HepG2 (cell line): ENCODE measurements at regions not wholly inside any gene's neighbourhood (a gene's known extent, or its start where the extent isn't known, plus 50 kb on each side); places are given as distances from the start of the nearest gene placed in this dataset.

Experiments used
- AHR ChIP-seq: IDR thresholded peaks from 2 replicates; pipeline ENCODE4 v1.6.1; 2018; ENCODE audit warnings: missing genetic modification reagents, missing compliant biosample characterization
- ARNTL ChIP-seq: sonication (generic); formaldehyde crosslinking; IDR thresholded peaks from 2 replicates; pipeline ENCODE4 v1.4.0; 2020; ENCODE audit warnings: mild to moderate bottlenecking, missing genetic modification reagents
- DNMT3B ChIP-seq: conservative IDR thresholded peaks from 2 replicates; pipeline ENCODE4 v1.6.1; 2016; ENCODE audit warnings: missing biosample characterization, control low read depth
- IRF2 ChIP-seq: IDR thresholded peaks from 2 replicates; pipeline ENCODE4 v1.6.1; 2018; ENCODE audit warnings: missing genetic modification reagents, missing compliant biosample characterization
- ISX ChIP-seq: sonication (generic); formaldehyde crosslinking; conservative IDR thresholded peaks from 2 replicates; pipeline ENCODE4 v1.5.0; 2020; ENCODE audit warnings: missing genetic modification reagents
- TBX2 ChIP-seq: sonication (generic); formaldehyde crosslinking; IDR thresholded peaks from 2 replicates; pipeline ENCODE4 v1.5.0; 2020; ENCODE audit warnings: missing genetic modification reagents, mild to moderate bottlenecking, borderline replicate concordance
- TOPORS ChIP-seq: sonication (generic); formaldehyde crosslinking; IDR thresholded peaks from 2 replicates; pipeline ENCODE4 v1.8.0; 2023; ENCODE audit warnings: mild to moderate bottlenecking, missing genetic modification reagents
- ZBTB20 ChIP-seq: sonication (generic); formaldehyde crosslinking; IDR thresholded peaks from 2 replicates; pipeline ENCODE4 v1.8.1; 2023; ENCODE audit warnings: missing genetic modification reagents, low read depth, mild to moderate bottlenecking, borderline replicate concordance
- ZNF230 ChIP-seq: sonication (generic); formaldehyde crosslinking; IDR thresholded peaks from 2 replicates; pipeline ENCODE4 v1.4.0; 2020; ENCODE audit warnings: mild to moderate bottlenecking, missing genetic modification reagents
- ZNF570 ChIP-seq: sonication (generic); formaldehyde crosslinking; IDR thresholded peaks from 2 replicates; pipeline ENCODE4 v1.4.0; 2020; ENCODE audit warnings: mild to moderate bottlenecking, missing genetic modification reagents, borderline replicate concordance
- ZNF607 ChIP-seq: sonication (generic); formaldehyde crosslinking; IDR thresholded peaks from 2 replicates; pipeline ENCODE4 v1.5.1; 2020; ENCODE audit warnings: missing genetic modification reagents, mild to moderate bottlenecking, borderline replicate concordance
- ZNF615 ChIP-seq: sonication (generic); formaldehyde crosslinking; IDR thresholded peaks from 2 replicates; pipeline ENCODE4 v1.5.0; 2020; ENCODE audit warnings: mild to moderate bottlenecking, missing genetic modification reagents, borderline replicate concordance
- ZNF713 ChIP-seq: sonication (generic); formaldehyde crosslinking; IDR thresholded peaks from 2 replicates; pipeline ENCODE4 v1.4.0; 2020; ENCODE audit warnings: mild to moderate bottlenecking, missing genetic modification reagents
- ZNF777 ChIP-seq: sonication (generic); formaldehyde crosslinking; IDR thresholded peaks from 2 replicates; pipeline ENCODE4 v1.4.0; 2020; ENCODE audit warnings: missing genetic modification reagents
- TF ChIP-seq, protein P1 (sequence below): sonication (generic); formaldehyde crosslinking; IDR thresholded peaks from 2 replicates; pipeline ENCODE4 v1.9.0; 2022; ENCODE audit warnings: missing genetic modification reagents, mild to moderate bottlenecking, borderline replicate concordance
- TF ChIP-seq, protein P2 (sequence below): sonication (generic); formaldehyde crosslinking; IDR thresholded peaks from 2 replicates; pipeline ENCODE4 v1.4.0; 2020; ENCODE audit warnings: missing genetic modification reagents, mild to moderate bottlenecking, borderline replicate concordance
- TF ChIP-seq, protein P3 (sequence below): sonication (generic); formaldehyde crosslinking; IDR thresholded peaks from 2 replicates; pipeline ENCODE4 v1.5.1; 2020; ENCODE audit warnings: missing genetic modification reagents, mild to moderate bottlenecking, borderline replicate concordance
- TF ChIP-seq, protein P4 (sequence below): sonication (generic); formaldehyde crosslinking; IDR thresholded peaks from 2 replicates; pipeline ENCODE4 v1.5.0; 2020; ENCODE audit warnings: missing genetic modification reagents, mild to moderate bottlenecking, borderline replicate concordance
- TF ChIP-seq, protein P5 (sequence below): sonication (generic); formaldehyde crosslinking; conservative IDR thresholded peaks from 2 replicates; pipeline ENCODE4 v1.4.0; 2020; ENCODE audit warnings: missing genetic modification reagents

DNA sequence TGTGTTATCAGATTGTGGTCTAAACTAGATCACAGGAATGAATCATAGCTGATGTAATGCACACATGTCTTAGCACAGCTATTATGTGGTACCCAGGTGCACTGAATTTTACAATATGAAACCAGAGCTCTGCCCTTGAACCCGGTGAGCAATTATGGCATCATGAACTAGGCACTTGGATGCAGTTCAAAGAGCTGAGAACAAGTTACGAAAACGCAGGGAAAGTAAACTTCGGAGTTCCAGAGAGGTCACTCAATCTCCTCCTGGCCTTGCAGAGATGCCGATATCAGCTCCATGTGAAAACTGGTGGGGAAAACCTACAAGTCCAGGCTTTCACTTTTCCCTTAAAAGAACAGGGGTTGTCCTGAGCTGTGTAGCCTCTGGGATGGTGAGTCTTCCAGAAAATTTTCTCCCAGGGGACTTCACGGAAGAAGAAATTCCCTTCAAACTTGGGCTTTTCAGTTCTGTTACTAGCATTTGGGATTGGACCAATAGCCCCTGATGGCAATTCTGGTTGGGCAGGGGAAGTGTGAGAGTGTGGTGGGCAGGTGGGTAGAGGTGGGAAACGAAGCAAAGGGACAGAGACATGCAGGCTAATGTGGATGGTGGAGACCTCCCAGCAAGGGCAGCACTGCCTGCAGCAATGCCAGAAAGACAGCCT lies 71.1 kb upstream of the SH3BP4 start (continued):
- TF ChIP-seq ISX, result no peak
- TF ChIP-seq IRF2 (CRISPR knock-in tag), result peak; percentile 96
- TF ChIP-seq ARNTL (CRISPR knock-in tag), result peak; percentile 96
- TF ChIP-seq AHR (CRISPR knock-in tag), result no peak
- TF ChIP-seq ZNF607 (CRISPR knock-in tag), result peak; percentile 70; the same call in 1 of the 2 replicates
- peak; percentile 98 for TF ChIP-seq TBX2 (CRISPR knock-in tag)
- no peak for TF ChIP-seq ZNF713 (CRISPR knock-in tag)
- TF ChIP-seq, protein P1, sequence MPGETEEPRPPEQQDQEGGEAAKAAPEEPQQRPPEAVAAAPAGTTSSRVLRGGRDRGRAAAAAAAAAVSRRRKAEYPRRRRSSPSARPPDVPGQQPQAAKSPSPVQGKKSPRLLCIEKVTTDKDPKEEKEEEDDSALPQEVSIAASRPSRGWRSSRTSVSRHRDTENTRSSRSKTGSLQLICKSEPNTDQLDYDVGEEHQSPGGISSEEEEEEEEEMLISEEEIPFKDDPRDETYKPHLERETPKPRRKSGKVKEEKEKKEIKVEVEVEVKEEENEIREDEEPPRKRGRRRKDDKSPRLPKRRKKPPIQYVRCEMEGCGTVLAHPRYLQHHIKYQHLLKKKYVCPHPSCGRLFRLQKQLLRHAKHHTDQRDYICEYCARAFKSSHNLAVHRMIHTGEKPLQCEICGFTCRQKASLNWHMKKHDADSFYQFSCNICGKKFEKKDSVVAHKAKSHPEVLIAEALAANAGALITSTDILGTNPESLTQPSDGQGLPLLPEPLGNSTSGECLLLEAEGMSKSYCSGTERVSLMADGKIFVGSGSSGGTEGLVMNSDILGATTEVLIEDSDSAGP (CRISPR knock-in tag), result peak; percentile 68
- TF ChIP-seq, protein P2, sequence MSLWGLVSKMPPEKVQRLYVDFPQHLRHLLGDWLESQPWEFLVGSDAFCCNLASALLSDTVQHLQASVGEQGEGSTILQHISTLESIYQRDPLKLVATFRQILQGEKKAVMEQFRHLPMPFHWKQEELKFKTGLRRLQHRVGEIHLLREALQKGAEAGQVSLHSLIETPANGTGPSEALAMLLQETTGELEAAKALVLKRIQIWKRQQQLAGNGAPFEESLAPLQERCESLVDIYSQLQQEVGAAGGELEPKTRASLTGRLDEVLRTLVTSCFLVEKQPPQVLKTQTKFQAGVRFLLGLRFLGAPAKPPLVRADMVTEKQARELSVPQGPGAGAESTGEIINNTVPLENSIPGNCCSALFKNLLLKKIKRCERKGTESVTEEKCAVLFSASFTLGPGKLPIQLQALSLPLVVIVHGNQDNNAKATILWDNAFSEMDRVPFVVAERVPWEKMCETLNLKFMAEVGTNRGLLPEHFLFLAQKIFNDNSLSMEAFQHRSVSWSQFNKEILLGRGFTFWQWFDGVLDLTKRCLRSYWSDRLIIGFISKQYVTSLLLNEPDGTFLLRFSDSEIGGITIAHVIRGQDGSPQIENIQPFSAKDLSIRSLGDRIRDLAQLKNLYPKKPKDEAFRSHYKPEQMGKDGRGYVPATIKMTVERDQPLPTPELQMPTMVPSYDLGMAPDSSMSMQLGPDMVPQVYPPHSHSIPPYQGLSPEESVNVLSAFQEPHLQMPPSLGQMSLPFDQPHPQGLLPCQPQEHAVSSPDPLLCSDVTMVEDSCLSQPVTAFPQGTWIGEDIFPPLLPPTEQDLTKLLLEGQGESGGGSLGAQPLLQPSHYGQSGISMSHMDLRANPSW (CRISPR knock-in tag), result peak; percentile 97
- TF ChIP-seq ZBTB20 (CRISPR knock-in tag), result peak; percentile 91; the same call in 1 of the 2 replicates
- TF ChIP-seq ZNF230 (CRISPR knock-in tag), result peak; percentile 72; the same call in 1 of the 2 replicates
- TF ChIP-seq, protein P3, sequence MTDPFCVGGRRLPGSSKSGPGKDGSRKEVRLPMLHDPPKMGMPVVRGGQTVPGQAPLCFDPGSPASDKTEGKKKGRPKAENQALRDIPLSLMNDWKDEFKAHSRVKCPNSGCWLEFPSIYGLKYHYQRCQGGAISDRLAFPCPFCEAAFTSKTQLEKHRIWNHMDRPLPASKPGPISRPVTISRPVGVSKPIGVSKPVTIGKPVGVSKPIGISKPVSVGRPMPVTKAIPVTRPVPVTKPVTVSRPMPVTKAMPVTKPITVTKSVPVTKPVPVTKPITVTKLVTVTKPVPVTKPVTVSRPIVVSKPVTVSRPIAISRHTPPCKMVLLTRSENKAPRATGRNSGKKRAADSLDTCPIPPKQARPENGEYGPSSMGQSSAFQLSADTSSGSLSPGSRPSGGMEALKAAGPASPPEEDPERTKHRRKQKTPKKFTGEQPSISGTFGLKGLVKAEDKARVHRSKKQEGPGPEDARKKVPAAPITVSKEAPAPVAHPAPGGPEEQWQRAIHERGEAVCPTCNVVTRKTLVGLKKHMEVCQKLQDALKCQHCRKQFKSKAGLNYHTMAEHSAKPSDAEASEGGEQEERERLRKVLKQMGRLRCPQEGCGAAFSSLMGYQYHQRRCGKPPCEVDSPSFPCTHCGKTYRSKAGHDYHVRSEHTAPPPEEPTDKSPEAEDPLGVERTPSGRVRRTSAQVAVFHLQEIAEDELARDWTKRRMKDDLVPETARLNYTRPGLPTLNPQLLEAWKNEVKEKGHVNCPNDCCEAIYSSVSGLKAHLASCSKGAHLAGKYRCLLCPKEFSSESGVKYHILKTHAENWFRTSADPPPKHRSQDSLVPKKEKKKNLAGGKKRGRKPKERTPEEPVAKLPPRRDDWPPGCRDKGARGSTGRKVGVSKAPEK, result no peak
- TF ChIP-seq, protein P4, sequence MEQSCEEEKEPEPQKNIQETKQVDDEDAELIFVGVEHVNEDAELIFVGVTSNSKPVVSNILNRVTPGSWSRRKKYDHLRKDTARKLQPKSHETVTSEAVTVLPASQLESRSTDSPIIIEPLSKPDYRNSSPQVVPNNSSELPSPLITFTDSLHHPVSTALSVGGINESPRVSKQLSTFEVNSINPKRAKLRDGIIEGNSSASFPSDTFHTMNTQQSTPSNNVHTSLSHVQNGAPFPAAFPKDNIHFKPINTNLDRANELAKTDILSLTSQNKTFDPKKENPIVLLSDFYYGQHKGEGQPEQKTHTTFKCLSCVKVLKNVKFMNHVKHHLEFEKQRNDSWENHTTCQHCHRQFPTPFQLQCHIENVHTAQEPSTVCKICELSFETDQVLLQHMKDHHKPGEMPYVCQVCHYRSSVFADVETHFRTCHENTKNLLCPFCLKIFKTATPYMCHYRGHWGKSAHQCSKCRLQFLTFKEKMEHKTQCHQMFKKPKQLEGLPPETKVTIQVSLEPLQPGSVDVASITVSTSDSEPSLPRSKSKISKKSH (CRISPR knock-in tag), result no peak
- peak; percentile 73; the same call in 1 of the 2 replicates for TF ChIP-seq ZNF615 (CRISPR knock-in tag)
- peak; percentile 72; the same call in 1 of the 2 replicates for TF ChIP-seq TOPORS
- TF ChIP-seq, protein P5, sequence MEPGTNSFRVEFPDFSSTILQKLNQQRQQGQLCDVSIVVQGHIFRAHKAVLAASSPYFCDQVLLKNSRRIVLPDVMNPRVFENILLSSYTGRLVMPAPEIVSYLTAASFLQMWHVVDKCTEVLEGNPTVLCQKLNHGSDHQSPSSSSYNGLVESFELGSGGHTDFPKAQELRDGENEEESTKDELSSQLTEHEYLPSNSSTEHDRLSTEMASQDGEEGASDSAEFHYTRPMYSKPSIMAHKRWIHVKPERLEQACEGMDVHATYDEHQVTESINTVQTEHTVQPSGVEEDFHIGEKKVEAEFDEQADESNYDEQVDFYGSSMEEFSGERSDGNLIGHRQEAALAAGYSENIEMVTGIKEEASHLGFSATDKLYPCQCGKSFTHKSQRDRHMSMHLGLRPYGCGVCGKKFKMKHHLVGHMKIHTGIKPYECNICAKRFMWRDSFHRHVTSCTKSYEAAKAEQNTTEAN, result peak; percentile 90
- no peak for TF ChIP-seq ZNF570
- TF ChIP-seq ZNF777, result no peak
- TF ChIP-seq DNMT3B (CRISPR knock-in tag), result peak; percentile 99
